ENCODE measurements at regions not wholly inside any gene's neighbourhood (a gene's known extent, or its start where the extent isn't known, plus 50 kb on each side); places are given as distances from the start of the nearest gene placed in this dataset.

DNA sequence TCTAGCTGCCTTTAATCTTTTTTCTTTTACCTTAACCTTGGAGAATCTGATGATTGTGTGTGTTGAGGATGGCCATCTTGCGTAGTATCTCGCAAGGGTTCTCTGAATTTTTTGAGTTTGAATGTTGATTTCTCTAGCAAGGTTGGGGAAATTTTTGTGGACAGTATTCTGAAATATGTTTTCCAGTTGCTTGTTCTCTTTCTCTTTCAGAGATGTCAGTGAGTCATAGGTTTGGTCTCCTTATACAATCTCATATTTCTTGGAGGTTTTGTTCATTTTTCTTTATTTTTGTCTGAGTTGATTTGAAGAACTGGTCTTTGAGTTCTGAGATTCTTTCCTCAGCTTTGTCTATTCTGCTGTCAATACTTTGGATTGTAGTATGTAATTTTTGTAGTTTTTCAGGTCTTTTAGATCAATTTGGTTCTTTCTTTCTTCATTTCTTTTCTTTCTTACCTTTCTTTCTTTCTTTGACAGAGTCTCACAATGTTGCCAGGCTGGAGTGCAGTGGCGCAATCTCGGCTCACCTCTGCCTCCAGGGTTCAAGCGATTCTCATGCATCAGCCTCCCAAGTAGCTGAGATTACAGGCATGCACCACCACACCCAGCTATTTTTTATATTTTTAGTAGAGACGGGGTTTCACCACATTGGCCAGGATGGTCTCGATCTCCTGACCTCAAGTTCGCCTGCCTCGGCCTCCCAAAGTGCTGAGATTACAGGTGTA, 366.4 kb upstream of the RASGRP1 start:
- TF ChIP-seq CSDC2 (CRISPR knock-in tag; IDR thresholded peaks at IDR 0.05) (no peak), OSR1 (CRISPR knock-in tag; IDR thresholded peaks at IDR 0.05) (no peak), CREB5 (CRISPR knock-in tag; IDR thresholded peaks at IDR 0.05; ENCODE audit: low read depth) (no peak), ARNTL (CRISPR knock-in tag; IDR thresholded peaks at IDR 0.05; ENCODE audit: borderline replicate concordance, low read depth) (no peak), ZFP3 (CRISPR knock-in tag; IDR thresholded peaks at IDR 0.05) (no peak), ZNF565 (CRISPR knock-in tag; conservative IDR thresholded peaks at IDR 0.05; ENCODE audit: low read depth) (no peak), ISL1 (CRISPR knock-in tag; IDR thresholded peaks at IDR 0.05) (no peak), ZFP30 (CRISPR knock-in tag; IDR thresholded peaks at IDR 0.05) (no peak), TCF4 (CRISPR knock-in tag; IDR thresholded peaks at IDR 0.05; ENCODE audit: borderline replicate concordance) (no peak), ESRRG (CRISPR knock-in tag; IDR thresholded peaks at IDR 0.05) (no peak), TOX (CRISPR knock-in tag; IDR thresholded peaks at IDR 0.05; ENCODE audit: borderline replicate concordance) (no peak), ZNF8 (CRISPR knock-in tag; IDR thresholded peaks at IDR 0.05) (no peak), BACH2 (CRISPR knock-in tag; IDR thresholded peaks at IDR 0.05; ENCODE audit: borderline replicate concordance) (no peak)
- TF ChIP-seq, protein P1, sequence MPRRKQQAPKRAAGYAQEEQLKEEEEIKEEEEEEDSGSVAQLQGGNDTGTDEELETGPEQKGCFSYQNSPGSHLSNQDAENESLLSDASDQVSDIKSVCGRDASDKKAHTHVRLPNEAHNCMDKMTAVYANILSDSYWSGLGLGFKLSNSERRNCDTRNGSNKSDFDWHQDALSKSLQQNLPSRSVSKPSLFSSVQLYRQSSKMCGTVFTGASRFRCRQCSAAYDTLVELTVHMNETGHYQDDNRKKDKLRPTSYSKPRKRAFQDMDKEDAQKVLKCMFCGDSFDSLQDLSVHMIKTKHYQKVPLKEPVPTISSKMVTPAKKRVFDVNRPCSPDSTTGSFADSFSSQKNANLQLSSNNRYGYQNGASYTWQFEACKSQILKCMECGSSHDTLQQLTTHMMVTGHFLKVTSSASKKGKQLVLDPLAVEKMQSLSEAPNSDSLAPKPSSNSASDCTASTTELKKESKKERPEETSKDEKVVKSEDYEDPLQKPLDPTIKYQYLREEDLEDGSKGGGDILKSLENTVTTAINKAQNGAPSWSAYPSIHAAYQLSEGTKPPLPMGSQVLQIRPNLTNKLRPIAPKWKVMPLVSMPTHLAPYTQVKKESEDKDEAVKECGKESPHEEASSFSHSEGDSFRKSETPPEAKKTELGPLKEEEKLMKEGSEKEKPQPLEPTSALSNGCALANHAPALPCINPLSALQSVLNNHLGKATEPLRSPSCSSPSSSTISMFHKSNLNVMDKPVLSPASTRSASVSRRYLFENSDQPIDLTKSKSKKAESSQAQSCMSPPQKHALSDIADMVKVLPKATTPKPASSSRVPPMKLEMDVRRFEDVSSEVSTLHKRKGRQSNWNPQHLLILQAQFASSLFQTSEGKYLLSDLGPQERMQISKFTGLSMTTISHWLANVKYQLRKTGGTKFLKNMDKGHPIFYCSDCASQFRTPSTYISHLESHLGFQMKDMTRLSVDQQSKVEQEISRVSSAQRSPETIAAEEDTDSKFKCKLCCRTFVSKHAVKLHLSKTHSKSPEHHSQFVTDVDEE (CRISPR knock-in tag; IDR thresholded peaks at IDR 0.05) = no peak
- peak; percentile 78 for ATAC-seq

DNA sequence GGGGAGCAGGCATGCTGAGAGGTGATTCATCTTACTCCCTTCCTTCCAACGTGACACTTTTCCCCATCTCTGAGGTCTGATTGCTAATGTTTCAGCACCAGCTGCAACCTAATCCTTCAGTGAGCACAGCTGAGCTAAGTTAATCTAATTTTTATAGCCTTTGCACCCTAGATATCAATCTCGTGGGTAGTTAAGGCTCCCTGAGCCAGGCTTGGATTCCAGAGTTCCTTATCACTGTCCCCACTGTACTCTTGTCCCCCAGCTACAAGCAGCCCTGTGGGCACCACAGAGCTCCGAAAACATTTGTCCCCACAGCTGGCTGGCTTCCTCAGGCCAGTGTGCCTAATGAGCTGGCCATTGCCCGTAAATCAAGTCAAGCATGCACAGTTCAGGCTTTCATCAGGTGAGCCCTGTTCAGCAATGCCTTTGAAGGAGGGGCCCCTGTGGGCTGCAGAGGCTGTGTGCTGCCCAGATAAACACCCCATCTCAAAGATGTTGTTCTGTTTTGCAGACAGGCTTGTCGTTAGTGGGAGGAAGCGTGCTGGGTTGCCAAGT, 376.9 kb upstream of the RASGRP1 start:
- ATAC-seq = peak; percentile 62
- TF ChIP-seq ESRRG (CRISPR knock-in tag; IDR thresholded peaks at IDR 0.05) = no peak
- 0 out of 2 replicates have a peak, but pooled peaks have one; percentile 13 for TF ChIP-seq TCF4 (CRISPR knock-in tag; IDR thresholded peaks at IDR 0.05; ENCODE audit: borderline replicate concordance)

GRCh38 chr15:38944536-38944935, 379.9 kb upstream of the RASGRP1 start:
- TF ChIP-seq ZFP3 (CRISPR knock-in tag; IDR thresholded peaks at IDR 0.05) (no peak), CSDC2 (CRISPR knock-in tag; IDR thresholded peaks at IDR 0.05) (no peak), ZNF70 (CRISPR knock-in tag; IDR thresholded peaks at IDR 0.05) (no peak), ARNTL (CRISPR knock-in tag; IDR thresholded peaks at IDR 0.05; ENCODE audit: borderline replicate concordance, low read depth) (no peak), BACH2 (CRISPR knock-in tag; IDR thresholded peaks at IDR 0.05; ENCODE audit: borderline replicate concordance) (no peak), ZC3H10 (CRISPR knock-in tag; IDR thresholded peaks at IDR 0.05) (no peak), PATZ1 (CRISPR knock-in tag; IDR thresholded peaks at IDR 0.05; ENCODE audit: borderline replicate concordance) (no peak), GLIS3 (CRISPR knock-in tag; IDR thresholded peaks at IDR 0.05) (no peak), TOX (CRISPR knock-in tag; IDR thresholded peaks at IDR 0.05; ENCODE audit: borderline replicate concordance) (no peak), SNAI2 (CRISPR knock-in tag; IDR thresholded peaks at IDR 0.05) (no peak), ISL1 (CRISPR knock-in tag; IDR thresholded peaks at IDR 0.05) (no peak), ESRRG (CRISPR knock-in tag; IDR thresholded peaks at IDR 0.05) (no peak)
- TF ChIP-seq, protein P2, sequence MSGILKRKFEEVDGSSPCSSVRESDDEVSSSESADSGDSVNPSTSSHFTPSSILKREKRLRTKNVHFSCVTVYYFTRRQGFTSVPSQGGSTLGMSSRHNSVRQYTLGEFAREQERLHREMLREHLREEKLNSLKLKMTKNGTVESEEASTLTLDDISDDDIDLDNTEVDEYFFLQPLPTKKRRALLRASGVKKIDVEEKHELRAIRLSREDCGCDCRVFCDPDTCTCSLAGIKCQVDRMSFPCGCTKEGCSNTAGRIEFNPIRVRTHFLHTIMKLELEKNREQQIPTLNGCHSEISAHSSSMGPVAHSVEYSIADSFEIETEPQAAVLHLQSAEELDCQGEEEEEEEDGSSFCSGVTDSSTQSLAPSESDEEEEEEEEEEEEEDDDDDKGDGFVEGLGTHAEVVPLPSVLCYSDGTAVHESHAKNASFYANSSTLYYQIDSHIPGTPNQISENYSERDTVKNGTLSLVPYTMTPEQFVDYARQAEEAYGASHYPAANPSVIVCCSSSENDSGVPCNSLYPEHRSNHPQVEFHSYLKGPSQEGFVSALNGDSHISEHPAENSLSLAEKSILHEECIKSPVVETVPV (CRISPR knock-in tag; IDR thresholded peaks at IDR 0.05) = no peak
- ATAC-seq = no peak
